GM12878 (cell line): ENCODE measurements at regions not wholly inside any gene's neighbourhood (a gene's known extent, or its start where the extent isn't known, plus 50 kb on each side); places are given as distances from the start of the nearest gene placed in this dataset.

Source experiments
- ATAC-seq: fragments of 200-7000 bp; cut with Tn5 transposase; 3 replicates; pipeline ENCODE4 v1.9.1; 2020; ENCODE audit warnings: mild to moderate bottlenecking, moderate library complexity
- BruUV-seq: library from RNA; stranded (reverse); fragments of 400-500 nt; replicated peaks from 2 replicates; lab custom pipeline; 2021; lab: Mats Ljungman, UMichigan
- CTCF ChIA-PET: fragments of 300-600 bp; sonication (Branson Sonifier 250); formaldehyde crosslinking; extraction: SDS; loops from one replicate; lab custom pipeline; 2021; ENCODE audit warnings: inconsistent platforms; lab: Yijun Ruan, JAX
- POLR2A ChIA-PET: fragments of 350-600 bp; formaldehyde crosslinking; extraction: SDS; loops from one replicate; lab custom pipeline; 2021; ENCODE audit warnings: inconsistent platforms; lab: Charles Lee
- RAD21 ChIA-PET: fragments of 300-600 bp; sonication (Branson Sonifier 250); formaldehyde crosslinking; loops from one replicate; lab custom pipeline; 2023; ENCODE audit warnings: antibody characterized with exemption; ENCODE audit not compliant: unreplicated experiment; lab: Charles Lee
- SMC1A ChIA-PET: fragments of 300-600 bp; sonication (Branson Sonifier 250); formaldehyde crosslinking; loops from one replicate; lab custom pipeline; 2023; ENCODE audit not compliant: unreplicated experiment, uncharacterized antibody; lab: Charles Lee
- DNase-seq: peaks from one replicate; pipeline ENCODE4 v3.0.0-alpha.2; 2011; ENCODE audit warnings: low read depth, low spot score
- FAIRE-seq: peaks from 3 replicates; lab custom pipeline; 2011; peaks lifted over from hg19 to GRCh38; lab: Jason Lieb, UNC
- H2AFZ ChIP-seq: 2 replicates; pipeline ENCODE4 v1.6.0; 2011; ENCODE audit warnings: low read depth, low read length, control low read depth; ENCODE audit not compliant: control insufficient read depth
- H3K27ac ChIP-seq: 2 replicates; pipeline ENCODE4 v1.5.1; 2011; ENCODE audit warnings: control low read depth; ENCODE audit not compliant: control insufficient read depth, insufficient read depth
- H3K27me3 ChIP-seq, 2 experiments: replicated peaks in 1 of 2; 2 replicates each; pipeline versions ENCODE4 v1.6.0 to v1.6.1; 2011; ENCODE audit warnings: low read length in 1 of 2; ENCODE audit not compliant: control insufficient read depth in 2 of 2, insufficient read depth in 2 of 2
- H3K36me3 ChIP-seq, 2 experiments: 2 replicates each; pipeline ENCODE4 v1.5.1; 2011; ENCODE audit warnings: low read length in 1 of 2; ENCODE audit not compliant: control insufficient read depth in 2 of 2, insufficient read depth in 2 of 2
- H3K4me1 ChIP-seq: 2 replicates; pipeline ENCODE4 v1.6.1; 2011; ENCODE audit warnings: mild to moderate bottlenecking, low read length, moderate library complexity, mixed read lengths; ENCODE audit not compliant: control insufficient read depth, insufficient read depth
- H3K4me2 ChIP-seq: 2 replicates; pipeline ENCODE4 v1.6.0; 2011; ENCODE audit warnings: control low read depth; ENCODE audit not compliant: control insufficient read depth, insufficient read depth
- H3K4me3 ChIP-seq: fragments of 200-600 bp; sonication (generic); 2 replicates; pipeline ENCODE4 v1.5.1; 2016
- H3K79me2 ChIP-seq: 2 replicates; pipeline ENCODE4 v1.6.0; 2011; ENCODE audit warnings: low read length; ENCODE audit not compliant: control insufficient read depth, insufficient read depth
- H3K9ac ChIP-seq: 2 replicates; pipeline ENCODE4 v1.8.0; 2011; ENCODE audit warnings: low read length, control low read depth, mixed read lengths; ENCODE audit not compliant: control insufficient read depth, insufficient read depth
- H3K9me3 ChIP-seq: replicated peaks from 3 replicates; pipeline ENCODE4 v1.5.1; 2011; ENCODE audit warnings: mild to moderate bottlenecking, low read length; ENCODE audit not compliant: control insufficient read depth, insufficient read depth
- H4K20me1 ChIP-seq: 2 replicates; pipeline ENCODE4 v1.6.0; 2011; ENCODE audit not compliant: control insufficient read depth, insufficient read depth
- CBFB ChIP-seq: IDR thresholded peaks from 2 replicates; pipeline ENCODE4 v1.6.1; 2016; ENCODE audit warnings: antibody characterized with exemption, low read depth
- CBX3 ChIP-seq: fragments of 200-600 bp; sonication (generic); IDR thresholded peaks from 2 replicates; pipeline ENCODE4 v1.6.1; 2016; ENCODE audit warnings: low read depth, borderline replicate concordance
- CEBPB ChIP-seq, 2 experiments: fragments of 150-350 bp in 1 of 2; IDR thresholded peaks; 2 replicates each; pipeline ENCODE4 v1.6.1; 2012 to 2014; ENCODE audit warnings: low read depth in 2 of 2, low read length in 2 of 2, borderline replicate concordance in 1 of 2, inconsistent platforms in 1 of 2
- CHD2 ChIP-seq: IDR thresholded peaks from 2 replicates; pipeline ENCODE4 v1.6.1; 2011; ENCODE audit warnings: low read depth, low read length, improper control_type of control experiment, borderline replicate concordance
- CREM ChIP-seq: IDR thresholded peaks from 2 replicates; pipeline ENCODE4 v1.6.1; 2014; ENCODE audit warnings: antibody characterized with exemption, low read depth
- EP300 ChIP-seq, 2 experiments: fragments of 150-350 bp in 1 of 2; IDR thresholded peaks; 2 replicates each; pipeline ENCODE4 v1.6.1; 2011 to 2012; ENCODE audit warnings: low read depth in 2 of 2, low read length in 2 of 2, borderline replicate concordance in 1 of 2, improper control_type of control experiment in 1 of 2, inconsistent platforms in 1 of 2; ENCODE audit not compliant: control insufficient read depth in 1 of 2
- GATAD2B ChIP-seq: fragments of 450-650 bp; conservative IDR thresholded peaks from 2 replicates; pipeline ENCODE4 v1.6.1; 2017; ENCODE audit warnings: low read depth, mild to moderate bottlenecking, moderate library complexity
- HDAC2 ChIP-seq: fragments of 200-600 bp; sonication (generic); IDR thresholded peaks from 2 replicates; pipeline ENCODE4 v1.6.1; 2017
- HSF1 ChIP-seq: fragments of 150-350 bp; IDR thresholded peaks from 2 replicates; pipeline ENCODE4 v1.6.1; 2014; ENCODE audit warnings: mild to moderate bottlenecking, low read depth, low read length
- LARP7 ChIP-seq: fragments of 450-650 bp; IDR thresholded peaks from 2 replicates; pipeline ENCODE4 v1.6.1; 2017; ENCODE audit warnings: mild to moderate bottlenecking
- NR2C2 ChIP-seq: IDR thresholded peaks from 2 replicates; pipeline ENCODE4 v1.6.1; 2011; ENCODE audit warnings: borderline replicate concordance, low read depth; ENCODE audit not compliant: control insufficient read depth, insufficient read length
- PAX5 ChIP-seq: IDR thresholded peaks from 2 replicates; pipeline ENCODE4 v1.6.1; 2011; ENCODE audit warnings: low read depth, low read length, borderline replicate concordance
- POLR2A ChIP-seq: IDR thresholded peaks from 2 replicates; pipeline ENCODE4 v1.6.1; 2011; ENCODE audit warnings: low read depth, mild to moderate bottlenecking, low read length
- REST ChIP-seq: IDR thresholded peaks from 2 replicates; pipeline ENCODE4 v1.6.1; 2012; ENCODE audit warnings: mild to moderate bottlenecking, low read depth, low read length
- SP1 ChIP-seq: IDR thresholded peaks from one replicate; pipeline ENCODE4 v1.6.1; 2011; ENCODE audit warnings: low read depth, low read length
- WRNIP1 ChIP-seq: IDR thresholded peaks from 2 replicates; pipeline ENCODE4 v1.6.1; 2011; ENCODE audit warnings: low read depth, low read length, improper control_type of control experiment, borderline replicate concordance
- YBX1 ChIP-seq: fragments of 450-650 bp; IDR thresholded peaks from 2 replicates; pipeline ENCODE4 v1.6.1; 2016; ENCODE audit warnings: antibody characterized with exemption
- ZNF24 ChIP-seq: fragments of 450-650 bp; IDR thresholded peaks from 2 replicates; pipeline ENCODE4 v1.6.1; 2017; ENCODE audit warnings: antibody characterized with exemption, mild to moderate bottlenecking
- ZNF384 ChIP-seq: IDR thresholded peaks from 2 replicates; pipeline ENCODE4 v1.6.1; 2012; ENCODE audit warnings: low read depth, mild to moderate bottlenecking, low read length, improper control_type of control experiment, borderline replicate concordance
- WGBS: methylation state at CpG from one replicate; pipeline ENCODE4 v1.1.6; 2016; ENCODE audit warnings: low lambda C conversion rate; ENCODE audit not compliant: insufficient replicate concordance, insufficient coverage; ENCODE audit errors: missing lambda C conversion rate; 5-methylcytosine and 5-hydroxymethylcytosine counted together
- in situ Hi-C: fragments of 300-500 bp; cut with MboI; formaldehyde crosslinking; loops from 9 replicates; pipeline ENCODE4 v1.14.3; 2018; ENCODE audit warnings: mixed read lengths
- intact Hi-C: fragments of 100-400 bp; cut with micrococcal nuclease; formaldehyde crosslinking; loops from one replicate; pipeline ENCODE4 v1.14.2; 2022; ENCODE audit not compliant: unreplicated experiment

GRCh38 chr2:144798989-144799388, 279.1 kb upstream of the ZEB2 start (continued):
- no peak for TF ChIP-seq EP300 (IDR thresholded peaks at IDR 0.05; ENCODE audit: borderline replicate concordance in 1 of 2, control insufficient read depth in 1 of 2, low read depth in 2 of 2, low read length in 2 of 2)
- no peak for TF ChIP-seq CHD2
- no peak for TF ChIP-seq HDAC2
- TF ChIP-seq SP1 = no peak
- TF ChIP-seq HSF1 = no peak
- TF ChIP-seq YBX1 = no peak
- TF ChIP-seq, all 136 proteins: peak for 0

- no peaks in the 10 kb centered on the region for H3K4me1 ChIP-seq
- H3K27me3 ChIP-seq = no peaks in the 10 kb centered on the region
- BruUV-seq = no TSS peak
- RAD21 ChIA-PET = no interaction called here
- in situ Hi-C loops (no loop called here), intact Hi-C loops (no loop called here)
- H2AFZ ChIP-seq = no peak overlapping the region
- SMC1A ChIA-PET = no interaction called here
- H4K20me1 ChIP-seq = no peaks in the 10 kb centered on the region
- no peaks in the 10 kb centered on the region for H3K36me3 ChIP-seq
- H3K79me2 ChIP-seq = no peaks in the 10 kb centered on the region
- POLR2A ChIA-PET = no interaction called here
- ATAC-seq (no peak), FAIRE-seq (no peak), DNase-seq (no peak)
- H3K4me2 ChIP-seq = no peak overlapping the region
- H3K4me3 ChIP-seq = no peak overlapping the region
- H3K9ac ChIP-seq = no peak overlapping the region
- 63% methylated on average over 2 of the region's 2 CpGs for WGBS
- CTCF ChIA-PET = no interaction called here
- H3K9me3 ChIP-seq = no peaks in the 10 kb centered on the region
- no peak overlapping the region for H3K27ac ChIP-seq
- TF ChIP-seq GATAD2B = no peak
- no peak for TF ChIP-seq EP300 (IDR thresholded peaks at IDR 0.05; ENCODE audit: borderline replicate concordance in 1 of 2, control insufficient read depth in 1 of 2, low read depth in 2 of 2, low read length in 2 of 2)
- no peak for TF ChIP-seq ZNF384
- no peak for TF ChIP-seq CBFB
- TF ChIP-seq CREM = no peak
- no peak for TF ChIP-seq PAX5
- TF ChIP-seq NR2C2 = no peak
- no peak for TF ChIP-seq REST
- no peak for TF ChIP-seq CBX3
- TF ChIP-seq ZNF24 = no peak
- TF ChIP-seq LARP7 = no peak
- no peak for TF ChIP-seq POLR2A
- TF ChIP-seq CEBPB (IDR thresholded peaks at IDR 0.05; ENCODE audit: borderline replicate concordance in 1 of 2, low read depth in 2 of 2, low read length in 2 of 2) = no peak
- no peak for TF ChIP-seq WRNIP1
- TF ChIP-seq HSF1 = no peak
- TF ChIP-seq SP1 = no peak
These were observed 278.1 kb upstream of the ZEB2 start for GRCh38 chr2:144798034-144798433.
